A549 (cell line): ENCODE measurements at regions not wholly inside any gene's neighbourhood (a gene's known extent, or its start where the extent isn't known, plus 50 kb on each side); places are given as distances from the start of the nearest gene placed in this dataset.

Experiments used
- CEBPB ChIP-seq, 2 experiments: fragments of >200 bp in 1 of 2; sonication (Bioruptor Twin) in 1 of 2; formaldehyde crosslinking in 1 of 2; IDR thresholded peaks; 2 replicates each; pipeline ENCODE4 v1.6.1; 2012 to 2016
- CHD2 ChIP-seq: fragments of 150-350 bp; IDR thresholded peaks from 2 replicates; pipeline ENCODE4 v1.6.1; 2014; ENCODE audit warnings: low read length; ENCODE audit not compliant: partially characterized antibody
- CTCF ChIP-seq: fragments of >200 bp; sonication (Bioruptor Twin); formaldehyde crosslinking; IDR thresholded peaks from 3 replicates; pipeline ENCODE4 v1.5.1; 2016
- JUN ChIP-seq, 2 experiments: fragments of >200 bp; sonication (Bioruptor Twin); formaldehyde crosslinking; IDR thresholded peaks; 2 replicates in 1 of 2; 3 replicates in 1 of 2; pipeline ENCODE4 v1.6.1; 2016 to 2017
- KDM5A ChIP-seq: fragments of 200-600 bp; sonication (generic); IDR thresholded peaks from 2 replicates; pipeline ENCODE4 v1.6.1; 2016; ENCODE audit warnings: antibody characterized with exemption, mild to moderate bottlenecking
- POLR2A ChIP-seq: IDR thresholded peaks from 2 replicates; pipeline ENCODE4 v1.6.1; 2012; ENCODE audit warnings: mild to moderate bottlenecking, low read length
- REST ChIP-seq: fragments of 200-600 bp; sonication (generic); IDR thresholded peaks from 2 replicates; pipeline ENCODE4 v1.6.1; 2016; ENCODE audit warnings: antibody characterized with exemption, mild to moderate bottlenecking, moderate library complexity
- SREBF2 ChIP-seq: fragments of 450-650 bp; IDR thresholded peaks from 2 replicates; pipeline ENCODE4 v1.6.1; 2014; ENCODE audit warnings: mild to moderate bottlenecking, moderate library complexity
- USF2 ChIP-seq: fragments of 450-650 bp; IDR thresholded peaks from 2 replicates; pipeline ENCODE4 v1.6.1; 2014; ENCODE audit warnings: antibody characterized with exemption
- ZC3H11A ChIP-seq: fragments of 450-650 bp; IDR thresholded peaks from 2 replicates; pipeline ENCODE4 v1.6.1; 2014; ENCODE audit warnings: antibody characterized with exemption, mild to moderate bottlenecking

- TF ChIP-seq CEBPB (IDR thresholded peaks at IDR 0.05) (no peak), SREBF2 (no peak), REST (no peak), ZC3H11A (no peak), CTCF (no peak), POLR2A (no peak), JUN (IDR thresholded peaks at IDR 0.05) (no peak), KDM5A (no peak), CHD2 (no peak), USF2 (no peak)
Observed at GRCh38 chr10:29022513-29022912, 266.4 kb upstream of the LYZL1 start.
